ENCODE measurements at regions not wholly inside any gene's neighbourhood (a gene's known extent, or its start where the extent isn't known, plus 50 kb on each side); places are given as distances from the start of the nearest gene placed in this dataset.
"Not testable (repeated sequence)": the region's sequence is repeated elsewhere in the genome, so short reads cannot be mapped to it uniquely, and the experiment has no call there.

DNA sequence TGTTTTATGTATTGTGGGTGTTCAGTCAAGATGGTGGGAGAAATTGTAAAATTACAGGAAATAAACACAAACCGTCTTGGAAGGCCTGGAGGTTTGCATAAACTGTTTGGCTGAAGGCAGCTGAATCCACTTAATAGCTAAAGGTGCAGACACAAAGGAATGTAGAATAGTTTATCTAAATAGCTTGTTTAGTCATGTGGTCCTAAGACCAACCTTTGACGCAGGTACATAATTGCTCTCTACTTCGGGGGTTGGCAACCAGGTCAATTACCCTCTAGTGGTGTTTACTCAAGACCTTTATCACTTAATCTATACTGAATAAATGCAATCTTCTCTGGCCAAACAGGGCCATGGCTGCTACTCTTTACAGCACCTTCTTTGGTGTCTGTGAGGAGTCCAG, 502.8 kb downstream of the IGSF11 start:
- H3K9me3 ChIP-seq (replicated peaks), result no peaks in the 10 kb centered on the region
- H3K4me1 ChIP-seq, result no peaks in the 10 kb centered on the region
- no peaks in the 10 kb centered on the region for H3K27me3 ChIP-seq (ENCODE audit: low read depth)
- TF ChIP-seq, protein P1, sequence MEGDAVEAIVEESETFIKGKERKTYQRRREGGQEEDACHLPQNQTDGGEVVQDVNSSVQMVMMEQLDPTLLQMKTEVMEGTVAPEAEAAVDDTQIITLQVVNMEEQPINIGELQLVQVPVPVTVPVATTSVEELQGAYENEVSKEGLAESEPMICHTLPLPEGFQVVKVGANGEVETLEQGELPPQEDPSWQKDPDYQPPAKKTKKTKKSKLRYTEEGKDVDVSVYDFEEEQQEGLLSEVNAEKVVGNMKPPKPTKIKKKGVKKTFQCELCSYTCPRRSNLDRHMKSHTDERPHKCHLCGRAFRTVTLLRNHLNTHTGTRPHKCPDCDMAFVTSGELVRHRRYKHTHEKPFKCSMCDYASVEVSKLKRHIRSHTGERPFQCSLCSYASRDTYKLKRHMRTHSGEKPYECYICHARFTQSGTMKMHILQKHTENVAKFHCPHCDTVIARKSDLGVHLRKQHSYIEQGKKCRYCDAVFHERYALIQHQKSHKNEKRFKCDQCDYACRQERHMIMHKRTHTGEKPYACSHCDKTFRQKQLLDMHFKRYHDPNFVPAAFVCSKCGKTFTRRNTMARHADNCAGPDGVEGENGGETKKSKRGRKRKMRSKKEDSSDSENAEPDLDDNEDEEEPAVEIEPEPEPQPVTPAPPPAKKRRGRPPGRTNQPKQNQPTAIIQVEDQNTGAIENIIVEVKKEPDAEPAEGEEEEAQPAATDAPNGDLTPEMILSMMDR (IDR thresholded peaks at IDR 0.05; ENCODE audit: borderline replicate concordance), result no peak
- H3K27ac ChIP-seq (replicated peaks), result no peak overlapping the region
- DNase-seq, result no peak
- H3K4me3 ChIP-seq, result no peak overlapping the region
- no peaks in the 10 kb centered on the region for H3K36me3 ChIP-seq
- intact Hi-C loops (cut with micrococcal nuclease), result no loop called here

DNA sequence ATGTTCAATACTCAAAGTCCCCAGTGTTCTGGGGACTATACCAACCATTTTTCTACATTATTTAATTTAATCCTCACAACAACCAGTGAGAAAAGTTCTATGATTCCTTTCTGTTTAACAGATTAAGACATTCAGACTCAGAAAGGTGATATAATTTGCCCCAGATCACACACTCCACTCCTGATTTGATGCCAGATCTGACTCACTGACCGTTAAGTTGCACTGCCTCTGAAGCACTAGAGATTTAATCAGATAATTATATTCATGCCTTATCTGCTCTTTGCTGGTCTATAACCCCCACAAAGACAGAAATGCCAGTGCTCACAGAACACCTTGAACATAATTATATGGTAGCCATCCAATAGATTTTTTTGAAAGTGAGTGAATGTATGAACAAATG, 501.0 kb downstream of the IGSF11 start:
- Histone ChIP-seq H3K36me3 (no peaks in the 10 kb centered on the region), H3K4me1 (no peaks in the 10 kb centered on the region), H3K27ac (replicated peaks) (no peak overlapping the region), H3K4me3 (no peak overlapping the region), H3K9me3 (replicated peaks) (no peaks in the 10 kb centered on the region), H3K27me3 (ENCODE audit: low read depth) (no peaks in the 10 kb centered on the region)
- TF ChIP-seq, protein P1 (IDR thresholded peaks at IDR 0.05; ENCODE audit: borderline replicate concordance), result no peak
- no peak for DNase-seq
- intact Hi-C loops (cut with micrococcal nuclease), result no loop called here

DNA sequence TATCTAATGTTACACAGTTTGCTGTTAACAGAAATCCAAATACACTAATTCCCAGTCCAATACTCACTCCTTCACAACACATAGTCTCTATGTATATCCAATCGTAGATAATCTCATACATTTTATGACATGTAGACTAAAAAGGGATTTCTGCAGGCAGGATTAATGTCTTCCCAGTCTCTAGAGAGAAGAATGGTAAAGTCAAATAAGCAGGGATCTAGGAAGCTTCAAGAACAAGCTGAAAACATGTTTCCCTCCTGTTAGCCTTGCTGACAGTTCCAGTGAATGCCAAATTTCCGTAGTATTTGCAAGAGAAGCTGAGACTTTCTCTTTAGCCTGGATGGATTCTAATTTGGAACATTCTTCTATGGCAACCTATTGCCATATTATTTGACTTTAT, 500.1 kb downstream of the IGSF11 start:
- DNase-seq, result no peak
- H3K4me3 ChIP-seq, result no peak overlapping the region
- H3K27ac ChIP-seq (replicated peaks), result no peak overlapping the region
- intact Hi-C loops (cut with micrococcal nuclease), result no loop called here
- H3K9me3 ChIP-seq (replicated peaks), result no peaks in the 10 kb centered on the region
- H3K4me1 ChIP-seq, result no peaks in the 10 kb centered on the region
- no peaks in the 10 kb centered on the region for H3K36me3 ChIP-seq
- H3K27me3 ChIP-seq (ENCODE audit: low read depth), result no peaks in the 10 kb centered on the region
- TF ChIP-seq, protein P1 (IDR thresholded peaks at IDR 0.05; ENCODE audit: borderline replicate concordance), result no peak

DNA sequence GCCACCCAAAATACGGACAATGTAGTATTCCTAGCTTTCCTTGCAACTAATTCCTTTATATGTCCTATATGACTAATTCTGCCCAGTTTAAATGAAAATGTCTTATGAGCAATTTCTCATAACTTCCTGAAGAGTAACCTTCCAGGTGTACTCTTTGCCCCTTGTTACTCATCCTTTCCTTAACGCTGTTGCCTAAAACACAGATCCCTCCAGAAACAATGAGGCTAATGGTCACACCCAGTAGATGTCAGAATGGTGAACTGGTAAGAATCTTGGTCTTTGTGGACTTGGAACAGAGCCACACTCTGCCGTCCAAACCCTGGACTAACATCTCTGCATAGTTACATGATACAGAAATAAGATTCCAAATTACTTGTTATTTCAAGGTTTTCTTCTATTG, 497.9 kb downstream of the IGSF11 start:
- no peak for DNase-seq
- Histone ChIP-seq H3K4me1 (no peaks in the 10 kb centered on the region), H3K4me3 (no peak overlapping the region), H3K9me3 (replicated peaks) (no peaks in the 10 kb centered on the region), H3K27ac (replicated peaks) (no peak overlapping the region), H3K36me3 (no peaks in the 10 kb centered on the region), H3K27me3 (ENCODE audit: low read depth) (no peaks in the 10 kb centered on the region)
- intact Hi-C loops (cut with micrococcal nuclease), result no loop called here
- TF ChIP-seq, protein P1 (IDR thresholded peaks at IDR 0.05; ENCODE audit: borderline replicate concordance), result no peak

DNA sequence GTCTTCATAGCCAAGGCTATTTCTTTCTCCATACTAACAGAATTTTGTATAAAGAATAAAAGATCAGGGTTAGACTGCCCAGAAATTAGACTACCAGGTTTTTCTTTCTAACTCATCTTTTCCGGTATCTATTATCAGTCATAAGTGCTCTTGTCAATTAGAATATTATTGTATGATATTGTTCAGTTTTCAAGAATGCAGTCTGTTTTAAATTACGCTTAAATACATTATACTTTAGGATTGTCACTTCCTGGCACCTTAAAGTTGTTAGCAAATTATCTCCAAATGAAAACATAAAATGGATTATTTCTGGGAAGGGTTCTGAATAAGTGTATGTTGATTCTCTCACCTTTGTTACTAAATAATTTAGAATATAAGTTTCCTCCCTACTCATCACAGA, 497.2 kb downstream of the IGSF11 start:
- no peaks in the 10 kb centered on the region for H3K4me1 ChIP-seq
- H3K27me3 ChIP-seq (ENCODE audit: low read depth), result no peaks in the 10 kb centered on the region
- H3K4me3 ChIP-seq, result no peak overlapping the region
- no peak for DNase-seq
- intact Hi-C loops (cut with micrococcal nuclease), result no loop called here
- H3K27ac ChIP-seq (replicated peaks), result no peak overlapping the region
- H3K9me3 ChIP-seq (replicated peaks), result no peaks in the 10 kb centered on the region
- H3K36me3 ChIP-seq, result no peaks in the 10 kb centered on the region
- TF ChIP-seq, protein P1 (IDR thresholded peaks at IDR 0.05; ENCODE audit: borderline replicate concordance), result no peak

DNA sequence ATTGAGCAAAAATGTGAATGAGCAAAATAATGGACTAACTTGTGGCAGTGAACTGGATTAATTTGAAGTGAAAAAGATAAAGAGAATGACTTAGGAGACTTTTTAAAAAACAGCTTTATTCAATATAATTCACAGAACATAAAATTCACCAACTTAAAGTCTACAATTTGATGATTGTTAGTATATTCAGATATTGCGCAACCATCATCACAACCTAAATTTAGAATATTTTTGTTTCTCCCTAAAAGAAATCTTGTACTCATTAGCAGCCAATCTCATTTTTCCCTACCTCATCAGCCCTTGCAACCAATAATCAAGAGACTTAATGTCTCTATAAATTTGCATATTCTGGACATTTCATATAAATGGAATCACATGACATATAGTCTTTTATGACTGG, 496.5 kb downstream of the IGSF11 start:
- no peak for DNase-seq
- TF ChIP-seq, protein P1 (IDR thresholded peaks at IDR 0.05; ENCODE audit: borderline replicate concordance), result no peak
- Histone ChIP-seq H3K4me1 (no peaks in the 10 kb centered on the region), H3K27me3 (ENCODE audit: low read depth) (no peaks in the 10 kb centered on the region), H3K27ac (replicated peaks) (no peak overlapping the region), H3K4me3 (no peak overlapping the region), H3K36me3 (no peaks in the 10 kb centered on the region), H3K9me3 (replicated peaks) (no peaks in the 10 kb centered on the region)
- intact Hi-C loops (cut with micrococcal nuclease), result no loop called here

DNA sequence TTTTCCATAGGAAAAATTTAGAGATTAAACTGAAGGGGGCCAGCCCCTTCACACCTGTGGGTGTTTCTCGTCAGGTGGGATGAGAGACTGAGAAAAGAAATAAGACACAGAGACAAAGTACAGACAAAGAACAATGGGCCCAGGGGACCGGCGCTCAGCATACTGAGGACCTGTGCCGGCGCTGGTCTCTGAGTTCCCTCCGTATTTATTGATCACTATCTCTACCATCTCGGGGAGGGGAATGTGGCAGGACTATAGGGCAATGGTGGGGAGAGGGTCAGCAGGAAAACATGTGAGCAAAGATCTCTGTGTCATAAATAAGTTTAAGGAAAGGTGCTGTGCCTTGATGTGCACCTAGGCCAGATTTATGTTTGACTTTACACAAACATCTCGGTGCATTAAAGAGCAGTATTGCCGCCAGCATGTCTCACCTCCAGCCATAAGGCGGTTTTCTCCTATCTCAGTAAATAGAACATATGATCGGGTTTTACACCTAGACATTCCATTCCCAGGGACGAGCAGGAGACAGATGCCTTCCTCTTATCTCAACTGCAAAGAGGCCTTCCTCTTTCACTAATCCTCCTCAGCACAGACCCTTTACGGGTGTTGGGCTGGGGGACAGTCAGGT, 494.7 kb downstream of the IGSF11 start:
- H3K36me3 ChIP-seq; DNase-seq; intact Hi-C loops (cut with micrococcal nuclease); H3K27me3 ChIP-seq (ENCODE audit: low read depth); H3K27ac ChIP-seq (replicated peaks); H3K4me1 ChIP-seq; H3K9me3 ChIP-seq (replicated peaks); H3K4me3 ChIP-seq: not testable (repeated sequence)

DNA sequence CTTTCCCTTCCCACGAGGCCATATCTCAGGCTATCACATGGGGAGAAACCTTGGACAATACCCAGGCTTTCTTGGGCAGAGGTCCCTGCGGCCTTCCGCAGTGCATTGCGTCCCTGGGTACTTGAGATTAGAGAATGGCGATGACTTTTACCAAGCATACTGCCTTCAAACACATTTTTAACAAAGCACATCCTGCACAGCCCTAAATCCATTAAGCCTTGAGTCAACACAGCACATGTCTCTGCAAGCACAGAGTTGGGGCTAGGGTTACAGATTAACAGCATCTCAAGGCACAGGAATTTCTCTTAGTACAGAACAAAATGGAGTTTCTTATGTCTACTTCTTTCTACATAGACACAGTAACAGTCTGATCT, 494.2 kb downstream of the IGSF11 start:
- H3K36me3 ChIP-seq; H3K4me1 ChIP-seq; H3K27ac ChIP-seq (replicated peaks); H3K9me3 ChIP-seq (replicated peaks); H3K27me3 ChIP-seq (ENCODE audit: low read depth); intact Hi-C loops (cut with micrococcal nuclease); H3K4me3 ChIP-seq; DNase-seq: not testable (repeated sequence)
